ACHN (cell line): ENCODE measurements at regions not wholly inside any gene's neighbourhood (a gene's known extent, or its start where the extent isn't known, plus 50 kb on each side); places are given as distances from the start of the nearest gene placed in this dataset.

Source experiments
- DNase-seq: peaks from one replicate; pipeline ENCODE4 v3.0.0-alpha.2; 2015
- in situ Hi-C: cut with HindIII; loops from 2 replicates; pipeline ENCODE4 v1.10.0; 2017; ENCODE audit warnings: low sequenced_read_pairs, low pct_ligation_motif_present, low pct_unique_long_range_greater_than_20kb

- no peak for DNase-seq
- in situ Hi-C loops = no loop called here
Observed at GRCh38 chr6:97849390-97849789, 566.4 kb upstream of the MMS22L start.

DNA sequence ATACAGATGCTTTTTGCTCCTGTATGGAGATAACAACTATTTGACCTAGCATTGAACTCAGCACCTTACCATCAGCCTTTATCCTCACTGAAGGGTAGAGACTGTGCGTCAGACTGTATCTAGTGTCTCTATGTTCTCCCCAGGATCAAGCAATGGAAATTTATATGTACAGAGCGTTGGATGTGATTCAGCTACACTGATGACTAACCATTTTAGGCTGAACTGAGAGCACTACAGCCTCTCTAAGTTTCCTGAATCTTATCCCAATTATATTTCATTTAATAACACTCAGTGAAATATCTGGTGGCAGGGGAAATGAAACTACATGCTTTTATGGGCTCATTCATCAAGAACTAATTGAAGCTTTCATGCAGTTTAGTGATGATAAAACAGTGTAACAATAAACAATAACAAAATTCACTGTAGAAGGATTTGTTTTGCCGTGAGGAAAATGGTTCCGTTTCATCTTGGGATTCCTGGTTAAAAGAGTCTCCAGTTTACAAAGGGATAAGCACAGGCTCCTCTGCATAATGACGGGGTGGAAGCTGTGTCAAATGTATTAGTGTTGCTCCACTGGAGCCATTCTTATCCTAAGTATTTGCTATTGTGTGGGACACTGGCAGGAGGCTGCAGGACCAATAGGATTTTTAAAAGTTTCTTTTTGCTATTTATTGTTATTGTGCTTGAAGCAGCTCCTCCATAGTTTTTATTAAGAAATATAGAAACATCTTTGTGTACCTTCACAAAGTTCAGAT is 567.6 kb upstream of the MMS22L start:
- in situ Hi-C loops = no loop called here
- no peak for DNase-seq

DNA sequence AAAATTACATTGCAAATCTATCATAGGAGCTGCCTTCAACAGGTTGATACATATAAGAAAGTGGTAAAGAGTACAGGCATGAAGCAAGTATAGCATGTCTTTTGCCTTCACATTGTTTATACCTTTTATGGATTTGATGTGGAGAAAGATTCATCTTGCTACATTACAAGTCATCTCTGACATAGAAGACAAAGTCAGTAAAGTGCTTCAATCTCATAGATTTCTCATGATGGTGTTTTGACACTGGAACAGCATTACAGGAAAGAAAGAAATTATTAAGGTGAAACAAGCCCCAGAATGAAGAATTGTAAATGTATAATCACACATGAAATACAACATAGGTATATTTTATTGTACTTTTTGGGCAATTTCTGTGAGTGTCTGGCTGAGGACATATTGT is 580.7 kb upstream of the MMS22L start:
- DNase-seq = no peak
- in situ Hi-C loops = no loop called here

DNA sequence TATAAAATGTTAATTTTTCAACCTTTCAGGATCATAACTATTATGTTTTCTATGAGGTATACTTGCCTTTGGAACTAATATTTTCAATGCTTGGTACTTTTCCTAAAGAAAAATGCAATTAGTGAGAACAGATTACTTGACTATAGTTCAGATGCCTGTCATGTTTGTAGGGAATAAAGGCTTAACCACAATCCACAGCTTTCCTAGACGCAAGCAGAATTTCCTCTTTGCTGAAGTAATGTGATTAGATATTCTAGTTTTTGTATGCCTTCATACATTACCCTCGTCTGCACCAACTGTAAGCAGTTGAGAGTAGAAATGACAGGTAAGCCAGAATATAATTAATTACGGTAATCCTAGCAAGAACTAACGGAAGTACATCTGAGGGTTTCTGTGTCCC is 581.4 kb upstream of the MMS22L start:
- in situ Hi-C loops = no loop called here
- DNase-seq = no peak

- DNase-seq = no peak
Observed at GRCh38 chr6:97864826-97865225, 581.8 kb upstream of the MMS22L start.

DNA sequence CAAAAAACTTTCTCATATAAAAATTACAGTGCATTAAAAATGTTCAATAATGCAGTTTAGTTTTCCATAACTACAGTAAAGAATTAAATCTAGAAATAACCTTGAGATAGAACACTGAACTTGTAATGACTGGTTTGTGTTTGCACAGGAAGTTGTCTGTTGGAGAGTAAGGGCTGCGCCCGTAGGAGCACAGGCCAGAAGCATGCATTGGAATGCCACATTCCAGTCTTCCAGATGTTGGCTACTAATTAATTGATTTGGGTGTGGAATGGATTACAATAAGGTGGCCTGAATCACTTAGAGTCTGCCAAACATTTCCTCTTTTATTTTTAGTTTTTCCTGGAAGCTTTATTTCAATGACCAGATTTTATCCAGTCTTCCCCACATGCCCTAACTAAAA is 582.6 kb upstream of the MMS22L start:
- in situ Hi-C loops = no loop called here
- no peak for DNase-seq

More at GRCh38 chr6:97864826-97865225, 581.8 kb upstream of the MMS22L start:
- in situ Hi-C loops = no loop called here

GRCh38 chr6:97866616-97867015 is 583.6 kb upstream of the MMS22L start:
- no peak for DNase-seq
- in situ Hi-C loops = no loop called here

DNA sequence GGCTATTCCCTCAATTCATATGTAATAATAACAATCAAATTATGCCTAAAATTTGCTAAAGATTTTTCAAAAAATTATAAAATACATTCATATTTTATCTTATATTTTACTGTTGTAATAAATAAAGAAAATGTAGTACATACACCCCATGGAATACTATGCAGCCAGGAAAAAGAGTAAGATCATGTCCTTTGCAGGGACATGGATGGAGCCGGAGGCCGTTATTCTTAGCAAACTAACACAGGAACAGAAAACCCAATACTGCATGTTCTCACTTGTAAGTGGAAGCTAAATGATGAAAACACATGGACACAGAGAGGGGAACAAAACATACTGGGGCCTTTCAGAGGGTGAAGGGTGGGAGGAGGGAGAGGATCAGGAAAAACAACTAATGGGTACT is 584.2 kb upstream of the MMS22L start:
- no peak for DNase-seq
- in situ Hi-C loops = no loop called here

- no peak for DNase-seq
- in situ Hi-C loops = no loop called here
Observed at GRCh38 chr6:97870273-97870672, 587.3 kb upstream of the MMS22L start.

- in situ Hi-C loops = no loop called here
Observed at GRCh38 chr6:97876711-97877110, 593.7 kb upstream of the MMS22L start.

DNA sequence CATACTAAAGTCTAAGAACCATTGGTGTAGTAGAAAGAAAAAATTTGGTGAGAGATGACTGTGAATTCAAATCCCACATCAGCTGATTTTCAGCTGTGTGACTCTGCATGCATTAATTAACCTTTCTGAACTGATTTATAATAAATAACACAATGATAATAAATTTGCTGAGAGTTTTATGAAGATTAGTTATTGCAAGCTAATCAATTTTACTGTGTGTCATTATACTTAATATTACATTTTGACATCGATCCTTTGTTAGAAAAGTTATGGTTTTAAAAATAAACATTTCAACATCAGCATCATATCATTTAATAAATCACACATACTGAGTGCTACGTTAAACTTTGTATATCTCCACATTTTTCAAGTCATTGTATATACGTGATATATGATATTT is 599.7 kb upstream of the MMS22L start:
- no peak for DNase-seq
- in situ Hi-C loops = no loop called here

More at GRCh38 chr6:97876711-97877110, 593.7 kb upstream of the MMS22L start:
- no peak for DNase-seq

DNA sequence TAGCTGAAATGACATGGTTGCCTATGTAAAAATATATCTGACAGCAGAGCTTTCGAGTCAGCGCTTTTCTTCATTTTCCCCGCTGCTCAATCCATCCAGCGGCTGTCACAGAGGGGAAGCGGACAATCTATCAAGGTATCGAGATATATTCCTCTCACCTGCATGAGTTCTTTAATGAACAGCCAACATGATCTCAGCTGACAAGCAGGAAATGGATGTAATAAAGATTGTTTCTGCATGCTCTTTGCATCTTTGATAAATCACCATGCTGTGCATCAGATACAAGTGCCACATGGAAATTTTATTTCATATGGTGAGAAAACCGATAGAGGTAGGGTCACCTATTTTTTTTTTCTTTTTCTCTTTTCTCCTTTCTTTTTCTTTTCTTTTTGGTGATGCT is 602.3 kb upstream of the MMS22L start:
- DNase-seq = no peak
- in situ Hi-C loops = no loop called here

DNA sequence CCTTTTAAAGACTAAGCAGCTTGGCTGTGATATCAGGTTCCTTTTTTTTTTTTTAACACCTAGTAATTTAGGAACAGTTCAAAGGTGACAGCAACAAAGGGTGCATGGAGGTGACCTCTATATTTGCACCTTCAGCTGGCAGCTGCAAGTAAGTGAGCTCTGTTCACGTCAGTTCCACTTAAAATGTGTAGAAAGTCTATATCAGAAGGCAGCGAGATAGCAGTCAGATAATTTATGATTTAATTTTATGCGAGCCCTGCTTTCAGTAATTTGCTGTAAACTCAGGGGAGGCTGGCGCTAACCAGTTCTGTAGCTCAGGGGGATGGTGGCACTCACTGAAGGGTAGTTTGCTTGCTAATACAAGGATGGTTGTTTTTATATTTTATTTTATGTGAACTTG is 602.8 kb upstream of the MMS22L start:
- DNase-seq = no peak
- in situ Hi-C loops = no loop called here

GRCh38 chr6:97901531-97901930 is 618.5 kb upstream of the MMS22L start:
- DNase-seq = no peak
- in situ Hi-C loops = no loop called here

- no peak for DNase-seq
- in situ Hi-C loops = no loop called here
Observed at GRCh38 chr6:97909380-97909779, 626.4 kb upstream of the MMS22L start.

- no peak for DNase-seq
Observed at GRCh38 chr6:97913721-97914120, 630.7 kb upstream of the MMS22L start.

DNA sequence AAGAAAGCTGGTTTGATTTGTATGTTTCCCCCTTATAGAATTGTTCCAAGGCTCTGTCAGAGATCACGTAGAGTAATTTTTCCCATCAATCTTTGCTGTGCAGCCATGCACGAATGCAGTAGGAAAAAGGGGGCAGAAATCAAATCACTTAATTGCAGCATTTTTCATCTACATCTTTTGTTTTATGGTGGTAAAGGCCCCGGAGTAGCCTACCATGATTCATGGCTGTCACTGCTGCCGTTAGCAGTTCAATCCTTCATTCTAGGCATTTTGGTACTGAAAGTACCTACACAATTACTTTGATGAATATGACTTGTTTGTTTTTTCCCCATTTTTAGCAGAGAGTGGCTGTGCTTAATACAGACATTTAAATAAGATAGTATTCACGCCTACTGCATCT is 631.9 kb upstream of the MMS22L start:
- no peak for DNase-seq
- in situ Hi-C loops = no loop called here

More at GRCh38 chr6:97913721-97914120, 630.7 kb upstream of the MMS22L start:
- in situ Hi-C loops = no loop called here

GRCh38 chr6:97915537-97915936 is 632.5 kb upstream of the MMS22L start:
- in situ Hi-C loops = no loop called here

DNA sequence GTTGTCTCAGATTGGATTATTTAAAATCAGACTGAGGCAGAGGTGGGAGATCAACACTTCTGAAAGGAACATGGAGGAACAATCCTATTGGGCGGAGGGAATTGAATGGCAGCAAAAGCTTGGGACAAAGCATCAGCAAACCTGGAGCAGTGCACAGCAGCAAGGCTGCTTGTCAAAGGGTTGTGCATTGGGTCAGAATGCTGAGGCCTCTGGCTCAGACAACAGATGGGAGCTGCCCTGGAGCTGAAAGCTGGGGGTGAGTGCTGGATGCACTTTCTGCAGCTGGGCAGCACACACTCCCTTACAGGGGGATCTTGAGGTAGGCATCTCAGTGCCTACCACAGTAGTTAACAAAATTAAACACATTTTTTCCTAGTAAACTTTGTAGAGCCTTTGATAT is 634.4 kb upstream of the MMS22L start:
- DNase-seq = no peak
- in situ Hi-C loops = no loop called here

More at GRCh38 chr6:97915537-97915936, 632.5 kb upstream of the MMS22L start:
- no peak for DNase-seq

- no peak for DNase-seq
- in situ Hi-C loops = no loop called here
Observed at GRCh38 chr6:97919046-97919445, 636.0 kb upstream of the MMS22L start.

GRCh38 chr6:97919631-97920030 is 636.6 kb upstream of the MMS22L start:
- no peak for DNase-seq
- in situ Hi-C loops = no loop called here
